Myocyte (in vitro differentiated cells): ENCODE measurements at regions not wholly inside any gene's neighbourhood (a gene's known extent, or its start where the extent isn't known, plus 50 kb on each side); places are given as distances from the start of the nearest gene placed in this dataset.
A peak's percentile ranks its signal among the peaks of the same experiment; 100 is the strongest.
"Not testable (repeated sequence)": the region's sequence is repeated elsewhere in the genome, so short reads cannot be mapped to it uniquely, and the experiment has no call there.

Source experiments
- DNase-seq: peaks from one replicate; pipeline ENCODE4 v3.0.0-alpha.2; 2012; ENCODE audit warnings: low read depth

DNA sequence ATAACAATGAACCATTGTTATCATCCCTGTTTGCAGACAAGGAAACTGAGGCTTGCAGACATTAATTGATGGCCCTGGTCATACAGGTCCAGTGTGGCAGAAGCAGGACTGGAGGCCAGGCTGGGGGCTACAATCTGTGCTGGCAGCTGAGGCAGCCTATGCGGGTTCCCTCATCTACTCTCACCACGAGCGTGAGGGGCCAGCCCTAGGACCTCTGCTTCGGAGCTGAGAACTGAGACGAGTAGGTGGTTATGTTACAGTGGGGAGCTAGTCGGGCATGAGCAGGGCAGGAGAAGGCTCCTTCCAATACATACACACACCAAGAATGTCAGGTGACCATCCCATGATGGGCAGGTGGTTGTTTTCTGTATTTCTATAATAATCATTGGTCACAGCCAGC is 82.2 kb upstream of the ASB18 start:
- DNase-seq, result no peak

DNA sequence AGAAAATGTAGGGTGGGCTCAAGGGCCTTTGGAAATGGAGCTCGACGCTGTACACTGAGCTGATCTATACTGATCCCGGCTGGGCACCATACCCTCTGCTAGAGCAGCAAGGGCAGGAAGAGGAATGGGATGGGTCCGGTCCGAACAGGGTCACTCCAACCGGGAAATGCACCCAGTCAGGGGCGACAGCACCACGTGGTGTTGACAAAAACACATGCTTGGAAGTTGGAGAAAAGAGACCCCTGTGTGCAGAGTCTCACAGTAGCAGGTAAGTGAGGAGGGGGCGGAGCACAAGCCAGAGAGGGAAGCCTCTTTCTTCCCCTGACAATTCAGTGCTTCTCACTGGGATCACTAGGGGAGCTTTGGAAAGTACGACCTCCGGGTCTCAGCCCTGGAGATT is 84.1 kb upstream of the ASB18 start:
- no peak for DNase-seq

DNA sequence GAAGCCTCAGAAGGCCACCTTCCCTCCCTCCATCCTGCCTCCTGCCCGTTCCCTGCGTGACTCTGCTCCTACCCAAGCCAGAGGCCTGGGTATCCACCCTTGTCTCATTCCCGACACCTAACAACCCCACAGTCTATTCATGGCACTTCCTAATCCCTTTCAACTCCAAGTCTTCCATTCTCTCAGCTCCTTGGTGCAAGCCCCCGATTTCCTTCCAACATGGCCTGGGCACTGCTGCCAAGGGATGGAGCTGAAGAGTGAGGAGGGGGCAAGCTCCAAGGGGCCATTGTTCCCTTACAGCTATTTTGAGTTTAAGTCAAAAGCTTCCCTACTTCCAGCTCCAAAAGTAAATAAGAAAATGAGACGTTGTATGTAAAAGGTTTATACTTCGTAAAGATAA is 84.8 kb upstream of the ASB18 start:
- DNase-seq, result no peak

DNA sequence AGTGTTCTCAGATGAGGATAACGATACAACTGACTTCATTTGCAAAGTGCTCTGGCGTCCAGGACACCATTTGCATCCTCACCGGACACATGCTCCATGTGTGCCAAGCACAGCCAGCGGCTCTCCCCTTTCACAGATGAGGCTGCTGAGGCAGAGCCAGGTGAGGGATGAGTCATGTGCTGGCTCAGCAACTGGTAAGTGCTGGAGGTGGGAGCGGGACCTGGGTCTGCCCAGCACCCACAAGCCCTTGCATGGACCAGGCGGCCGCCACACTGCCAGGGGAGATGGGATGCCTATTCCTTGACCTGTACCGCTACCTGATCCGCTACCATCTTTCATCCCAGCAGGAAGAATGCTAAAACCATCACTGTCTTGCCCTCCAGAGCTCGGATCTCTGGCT is 86.2 kb upstream of the ASB18 start:
- DNase-seq, result no peak

GRCh38 chr2:236351966-236352525 is 87.8 kb upstream of the ASB18 start:
- DNase-seq, result no peak

GRCh38 chr2:236352761-236353593 is 88.8 kb upstream of the ASB18 start:
- DNase-seq, result peak; percentile 40

DNA sequence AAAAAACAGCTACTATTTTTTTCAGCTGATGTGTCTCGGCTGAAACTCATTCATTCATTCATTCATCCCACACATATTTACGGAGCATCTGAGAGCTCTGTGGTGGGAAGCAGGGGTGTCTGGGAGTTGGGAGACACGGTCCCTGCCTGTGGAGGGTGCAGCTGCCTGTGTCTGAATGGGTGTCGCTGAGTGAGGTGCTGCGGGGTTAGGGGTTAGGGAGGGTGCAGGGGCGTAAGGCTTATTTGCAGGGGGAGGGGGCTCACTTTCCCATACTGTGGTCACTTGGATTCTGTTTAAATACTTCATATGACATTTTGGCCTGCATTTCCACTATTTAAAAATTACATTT is 89.4 kb upstream of the ASB18 start:
- DNase-seq, result no peak

DNA sequence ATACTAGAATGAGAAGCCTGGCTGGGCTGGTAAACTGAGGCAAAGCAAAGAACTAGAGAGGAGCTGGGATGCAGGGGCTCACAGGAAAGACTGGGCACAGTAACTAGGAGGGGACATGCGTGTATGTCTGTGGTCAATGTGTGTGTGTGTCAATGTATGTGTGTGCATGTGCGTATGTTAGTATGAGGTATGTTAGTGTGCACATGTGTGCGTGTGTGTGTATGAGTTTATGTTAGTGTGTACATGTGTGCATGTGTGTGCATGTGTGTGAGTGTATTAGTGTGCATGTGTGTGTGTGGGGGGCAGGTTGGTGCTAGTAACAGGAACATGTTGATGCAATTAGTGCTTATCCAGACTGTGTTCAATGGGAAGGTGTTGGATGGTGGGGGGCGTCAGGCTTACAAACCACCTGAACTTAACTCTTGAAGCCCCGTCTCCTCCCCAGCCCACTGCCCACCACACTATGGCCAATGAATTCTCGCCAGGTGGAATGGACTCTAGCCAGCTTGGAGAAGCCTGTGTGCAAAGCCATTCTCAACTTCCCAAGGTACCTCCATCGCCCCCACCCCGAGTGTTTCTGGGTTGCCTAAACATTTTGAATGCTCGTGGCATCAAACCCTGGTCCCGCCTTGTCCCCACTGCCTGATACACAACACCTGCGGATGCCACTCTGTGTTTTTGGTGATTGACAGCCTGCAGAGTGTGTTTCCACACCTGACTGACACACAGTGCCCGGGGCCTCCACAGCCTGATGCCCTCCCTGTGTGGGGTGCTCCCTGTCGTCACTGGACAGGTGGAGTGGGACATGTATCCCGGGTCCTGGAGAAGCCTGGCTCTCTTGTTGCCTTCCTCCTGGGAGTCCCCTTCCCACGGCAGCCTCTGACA is 90.1 kb upstream of the ASB18 start:
- no peak for DNase-seq

GRCh38 chr2:236354973-236355595 is 90.9 kb upstream of the ASB18 start:
- no peak for DNase-seq

- DNase-seq, result no peak
Observed at GRCh38 chr2:236355911-236356310, 91.7 kb upstream of the ASB18 start.

- DNase-seq, result not testable (repeated sequence)
Observed at GRCh38 chr2:236356321-236356720, 92.1 kb upstream of the ASB18 start.

DNA sequence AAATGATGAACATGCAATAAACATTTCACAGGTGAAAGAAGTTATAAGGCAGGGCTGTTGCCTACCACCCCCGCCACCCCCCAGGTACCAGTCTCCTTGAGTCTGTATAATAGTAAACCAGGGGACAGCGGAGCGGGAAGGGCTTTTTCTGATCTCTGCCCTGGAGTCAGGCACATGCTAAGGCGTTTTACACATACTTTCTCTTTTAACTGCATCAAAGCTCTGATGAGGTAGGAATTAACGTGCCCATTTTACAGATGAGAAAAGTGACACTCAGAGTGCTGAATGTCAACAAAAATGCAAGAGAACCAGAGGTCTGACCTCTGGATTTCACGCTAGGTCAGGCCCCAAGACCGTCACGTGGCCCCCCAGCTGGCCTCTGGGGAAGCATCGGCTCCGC is 94.3 kb upstream of the ASB18 start:
- DNase-seq, result not testable (repeated sequence)

DNA sequence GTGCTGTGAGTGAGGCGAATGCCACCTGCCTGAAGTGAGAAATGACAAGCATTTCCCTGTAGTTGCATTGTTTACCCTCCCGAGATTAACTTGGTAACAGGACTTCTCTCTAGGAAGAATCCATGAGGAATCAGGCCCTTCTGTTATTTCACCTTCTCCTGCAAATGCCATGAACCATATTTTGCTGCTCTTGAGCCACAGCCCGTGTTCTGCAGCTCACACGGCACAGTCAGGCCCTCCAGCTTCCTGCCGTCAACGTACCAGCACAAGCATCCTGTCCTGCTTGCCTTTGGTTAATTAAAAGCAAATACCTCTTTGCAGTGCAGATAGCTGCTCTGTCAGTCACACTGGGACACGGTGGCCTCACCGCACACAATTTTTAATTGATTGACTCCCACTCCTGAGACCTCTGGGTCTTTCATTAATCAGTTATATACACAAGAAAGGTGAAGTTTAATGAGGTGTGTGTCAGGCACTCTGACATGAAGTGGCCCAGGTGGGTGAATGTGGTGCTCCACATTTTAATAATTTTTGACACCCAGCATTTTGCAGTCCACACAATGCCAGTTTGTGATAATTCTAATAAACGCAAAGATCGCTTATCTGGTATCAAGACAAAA is 95.3 kb upstream of the ASB18 start:
- no peak for DNase-seq

DNA sequence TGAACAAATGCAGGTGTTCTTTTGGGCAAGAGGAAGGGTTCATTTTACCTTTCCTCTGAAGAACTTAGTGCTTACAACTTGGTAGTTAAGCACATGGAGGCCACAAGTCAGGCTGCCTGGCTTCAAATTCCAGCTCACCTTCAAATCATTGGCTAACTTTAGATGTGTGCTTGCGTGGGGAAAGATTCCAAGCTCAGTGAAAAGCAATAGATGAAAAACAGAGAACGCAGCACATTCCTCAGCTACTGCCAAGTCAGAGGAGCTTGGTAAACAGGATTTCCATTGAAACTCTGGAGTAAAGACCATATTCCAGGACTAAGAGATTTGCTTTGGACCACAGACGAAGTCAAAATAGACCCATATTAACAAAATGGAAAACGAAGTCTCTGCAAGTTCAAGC is 96.3 kb upstream of the ASB18 start:
- no peak for DNase-seq

DNA sequence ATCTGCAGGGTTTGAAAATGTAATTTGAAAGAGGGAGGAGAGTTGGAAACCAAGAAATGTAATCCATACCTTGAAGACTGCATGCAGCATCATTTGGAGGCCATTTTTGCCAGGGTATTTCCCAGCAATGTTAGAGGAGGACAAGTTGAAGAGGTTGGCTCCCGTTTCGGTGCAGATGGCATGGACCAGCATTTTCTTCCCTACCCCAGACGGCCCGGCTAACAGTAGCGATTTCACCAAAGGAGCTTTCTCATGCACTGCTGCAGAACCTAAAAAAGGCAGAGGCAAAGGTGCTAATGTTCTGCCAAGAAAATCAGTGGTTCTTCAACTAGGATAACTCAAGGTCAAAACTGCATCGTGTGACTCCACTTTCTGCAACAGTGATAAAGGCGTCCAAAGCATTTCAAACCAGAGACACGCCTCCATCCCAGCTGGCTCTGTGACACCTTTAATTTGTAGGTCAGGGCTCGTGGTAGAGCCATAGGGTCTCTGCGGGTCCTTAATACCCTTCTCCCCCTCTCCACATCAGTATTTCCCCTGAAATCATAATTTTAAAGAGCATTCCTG is 99.6 kb upstream of the ASB18 start:
- no peak for DNase-seq

- DNase-seq, result no peak
Observed at GRCh38 chr2:236365258-236366048, 101.2 kb upstream of the ASB18 start.

DNA sequence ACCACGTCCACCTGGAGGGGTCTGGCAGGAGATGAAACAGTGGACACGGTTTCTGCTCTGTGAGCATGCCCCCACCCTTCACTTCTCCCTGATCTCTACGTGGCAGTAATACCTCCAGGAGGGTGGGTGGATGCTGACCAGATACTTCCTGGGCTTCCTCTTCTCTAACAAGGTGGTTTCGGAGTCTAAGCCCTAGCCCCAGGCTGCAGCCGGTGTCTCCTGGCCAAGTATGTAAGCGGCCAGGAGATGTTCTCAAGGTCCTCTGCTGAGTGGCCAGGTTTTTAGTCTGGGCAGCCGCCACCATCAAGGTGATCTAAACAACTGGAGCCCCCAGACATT is 101.8 kb upstream of the ASB18 start:
- no peak for DNase-seq

- DNase-seq, result peak; percentile 61
Observed at GRCh38 chr2:236366397-236366796, 102.2 kb upstream of the ASB18 start.

DNA sequence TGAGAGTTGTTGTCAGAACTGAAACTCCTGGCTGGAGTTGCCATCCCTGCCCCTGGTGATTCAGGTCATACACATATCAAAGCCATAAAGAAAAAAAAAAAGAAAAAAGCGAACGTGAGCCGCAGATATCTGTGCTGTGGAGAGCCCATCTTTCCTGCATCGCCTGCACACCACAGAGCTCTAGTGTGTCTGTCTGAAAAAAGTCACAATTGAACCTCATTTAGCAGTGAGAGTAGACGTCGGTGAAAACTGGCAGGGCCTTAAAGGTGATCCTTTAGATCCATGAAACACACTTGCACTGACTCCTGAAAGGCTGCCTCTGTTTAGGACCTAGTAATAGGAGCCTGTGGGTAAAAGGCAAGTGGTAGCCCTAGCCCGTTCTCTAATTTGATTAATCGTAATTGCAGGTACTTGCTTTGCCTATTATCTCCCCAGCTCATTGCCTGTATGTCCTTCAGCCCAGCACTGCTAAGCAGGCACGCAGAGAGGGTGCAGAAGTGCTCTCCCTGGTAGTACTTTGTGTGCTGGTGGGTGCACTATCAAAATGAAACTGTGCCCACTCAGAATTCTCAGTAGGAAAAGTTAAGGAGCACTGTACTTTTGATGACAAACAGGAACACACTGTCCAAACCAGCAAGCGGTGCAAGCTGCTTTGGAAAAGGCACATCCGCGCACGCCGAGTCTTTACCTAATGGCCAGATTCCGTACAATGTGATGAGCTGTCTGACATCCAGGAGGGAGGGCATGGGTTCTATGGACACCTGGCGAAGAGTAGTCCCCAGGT is 103.5 kb upstream of the ASB18 start:
- no peak for DNase-seq
